ENCODE measurements at regions not wholly inside any gene's neighbourhood (a gene's known extent, or its start where the extent isn't known, plus 50 kb on each side); places are given as distances from the start of the nearest gene placed in this dataset.

DNA sequence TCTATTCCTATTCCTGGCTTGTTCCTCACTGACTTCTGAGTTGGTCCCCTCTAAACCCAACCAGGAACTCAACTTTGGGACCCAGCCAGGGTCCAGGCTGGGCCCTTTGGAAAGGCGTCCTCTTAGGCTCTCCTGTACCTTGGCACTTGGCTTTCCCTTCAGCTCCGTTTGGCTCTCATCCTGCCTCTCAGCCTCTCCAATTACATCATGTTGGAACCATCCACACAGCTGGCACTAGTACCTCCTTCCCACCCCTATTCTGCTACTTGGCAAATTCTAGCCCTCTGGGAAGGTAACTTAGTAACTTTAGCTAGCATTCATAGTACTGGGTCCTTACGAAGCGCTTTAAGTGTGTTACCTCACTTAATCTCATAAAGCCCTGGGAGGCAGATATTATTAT, 205.3 kb upstream of the HABP2 start:
- DNase-seq (ENCODE audit: low read depth in 4 of 6, low spot score in 6 of 6) = peak in 5 of 6 donors; percentile 27 to 83 (median 31)
- Histone ChIP-seq H3K36me3 (ENCODE audit: control insufficient read depth, insufficient read depth, low read length) (no peaks in the 10 kb centered on the region), H3K27ac (ENCODE audit: low read depth, low read length) (no peak overlapping the region), H3K27me3 (ENCODE audit: control insufficient read depth, insufficient read depth, low read length) (no peaks in the 10 kb centered on the region), H3K4me3 (ENCODE audit: low read depth, low read length) (no peak overlapping the region), H3K4me1 (ENCODE audit: control insufficient read depth, insufficient read depth, low read length) (peaks cover 2% of the 10 kb centered on the region), H3K9me3 (ENCODE audit: control insufficient read depth, insufficient read depth, low read length) (no peaks in the 10 kb centered on the region)
- WGBS (ENCODE audit: insufficient coverage) = 50% methylated on average over 2 of the region's 4 CpGs

DNA sequence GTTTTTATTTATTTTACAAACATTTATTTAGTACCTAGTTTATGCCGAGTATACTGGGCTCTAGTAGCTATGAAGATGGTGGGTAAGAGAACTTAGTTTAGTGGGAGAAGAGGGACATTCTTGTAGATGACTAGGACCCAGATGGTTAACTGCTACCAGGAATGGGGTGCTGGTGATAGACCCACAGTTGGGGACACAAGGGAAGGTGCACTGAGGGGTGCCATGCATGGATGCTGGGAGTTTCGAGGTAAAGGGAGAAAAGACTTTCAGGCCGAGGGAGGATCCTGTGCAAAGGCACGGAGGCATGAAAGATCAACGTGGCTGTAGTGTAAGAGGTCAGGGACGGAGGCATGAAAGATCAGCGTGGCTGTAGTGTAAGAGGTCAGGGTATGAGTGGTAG, 204.2 kb upstream of the HABP2 start:
- WGBS (ENCODE audit: insufficient coverage) = 97% methylated on average over 7 of the region's 7 CpGs
- Histone ChIP-seq H3K27ac (ENCODE audit: low read depth, low read length) (no peak overlapping the region), H3K4me3 (ENCODE audit: low read depth, low read length) (no peak overlapping the region)

DNA sequence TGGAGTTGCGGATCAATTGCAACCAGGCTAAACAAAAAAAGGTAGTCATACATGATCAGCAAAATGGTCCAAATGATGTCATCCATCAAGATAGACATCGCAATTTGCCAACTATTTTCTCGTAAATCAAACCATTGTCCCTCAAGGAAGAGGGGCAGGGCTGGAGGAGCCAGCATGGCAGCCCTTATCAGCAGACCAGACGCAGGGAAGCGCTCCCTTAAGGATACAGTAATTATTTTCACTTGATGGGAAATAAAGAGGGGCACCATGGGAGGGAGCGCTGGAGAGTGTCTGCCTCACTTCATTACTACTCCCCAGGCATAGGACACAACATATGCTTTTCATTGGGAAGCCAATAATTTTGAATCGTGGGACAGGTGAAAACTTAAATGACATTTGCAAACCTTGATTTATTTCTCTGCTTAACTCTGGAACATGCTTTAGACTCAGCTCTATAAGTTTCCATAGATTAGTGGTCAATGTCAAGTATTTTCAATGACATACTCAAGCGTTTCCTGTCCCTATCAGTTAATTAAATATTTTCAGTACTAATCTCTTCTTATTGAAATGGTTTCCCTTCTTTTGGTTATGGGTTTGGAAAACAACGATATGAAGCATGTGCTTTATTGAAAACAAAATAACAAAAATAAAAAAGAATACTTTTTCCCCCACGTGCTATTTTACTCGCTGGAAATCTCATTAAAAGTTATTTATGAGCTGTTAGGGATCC, 202.4 kb upstream of the HABP2 start:
- H3K4me1 ChIP-seq (ENCODE audit: control insufficient read depth, insufficient read depth, low read length) = peaks cover 2% of the 10 kb centered on the region
- H3K4me3 ChIP-seq (ENCODE audit: low read depth, low read length) = no peak overlapping the region
- H3K27me3 ChIP-seq (ENCODE audit: control insufficient read depth, insufficient read depth, low read length) = no peaks in the 10 kb centered on the region
- WGBS (ENCODE audit: insufficient coverage) = 80% methylated on average over 3 of the region's 11 CpGs
- peak in 1 of 6 donors; percentile 42 for DNase-seq (ENCODE audit: low read depth in 4 of 6, low spot score in 6 of 6)
- no peaks in the 10 kb centered on the region for H3K36me3 ChIP-seq (ENCODE audit: control insufficient read depth, insufficient read depth, low read length)
- no peaks in the 10 kb centered on the region for H3K9me3 ChIP-seq (ENCODE audit: control insufficient read depth, insufficient read depth, low read length)
- H3K27ac ChIP-seq (ENCODE audit: low read depth, low read length) = no peak overlapping the region

More for the DNA sequence above, 204.2 kb upstream of the HABP2 start:
- no peaks in the 10 kb centered on the region for H3K27me3 ChIP-seq (ENCODE audit: control insufficient read depth, insufficient read depth, low read length)
- H3K36me3 ChIP-seq (ENCODE audit: control insufficient read depth, insufficient read depth, low read length) = no peaks in the 10 kb centered on the region
- no peaks in the 10 kb centered on the region for H3K9me3 ChIP-seq (ENCODE audit: control insufficient read depth, insufficient read depth, low read length)
- DNase-seq (ENCODE audit: low read depth in 4 of 6, low spot score in 6 of 6) = no peak
- peaks cover 2% of the 10 kb centered on the region for H3K4me1 ChIP-seq (ENCODE audit: control insufficient read depth, insufficient read depth, low read length)

DNA sequence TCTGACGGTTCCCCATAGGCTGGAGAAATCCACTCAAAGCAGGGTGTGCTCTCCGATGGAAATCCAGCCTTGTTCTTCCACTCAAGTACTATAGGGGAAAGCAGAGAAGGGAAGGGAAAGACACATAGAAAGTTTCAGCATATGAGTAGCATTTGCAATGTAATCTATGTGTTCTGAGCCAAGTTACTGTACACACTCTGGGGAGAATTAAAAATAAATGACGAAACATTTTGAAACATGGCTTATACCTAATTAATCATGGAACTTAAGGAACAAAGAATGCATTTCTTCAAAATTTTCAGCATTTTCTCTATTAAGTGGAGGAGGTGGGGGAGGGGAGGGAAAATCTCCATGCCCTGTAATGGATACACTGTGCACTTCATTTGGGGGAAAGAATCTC, 198.1 kb upstream of the HABP2 start:
- WGBS (ENCODE audit: insufficient coverage) = no CpG with 5 or more reads among the region's 3 CpGs
- peaks cover 11% of the 10 kb centered on the region for H3K4me1 ChIP-seq (ENCODE audit: control insufficient read depth, insufficient read depth, low read length)
- no peaks in the 10 kb centered on the region for H3K9me3 ChIP-seq (ENCODE audit: control insufficient read depth, insufficient read depth, low read length)
- H3K27me3 ChIP-seq (ENCODE audit: control insufficient read depth, insufficient read depth, low read length) = peaks cover 3% of the 10 kb centered on the region
- no peak for DNase-seq (ENCODE audit: low read depth in 4 of 6, low spot score in 6 of 6)
- H3K4me3 ChIP-seq (ENCODE audit: low read depth, low read length) = no peak overlapping the region
- H3K36me3 ChIP-seq (ENCODE audit: control insufficient read depth, insufficient read depth, low read length) = no peaks in the 10 kb centered on the region
- no peak overlapping the region for H3K27ac ChIP-seq (ENCODE audit: low read depth, low read length)

DNA sequence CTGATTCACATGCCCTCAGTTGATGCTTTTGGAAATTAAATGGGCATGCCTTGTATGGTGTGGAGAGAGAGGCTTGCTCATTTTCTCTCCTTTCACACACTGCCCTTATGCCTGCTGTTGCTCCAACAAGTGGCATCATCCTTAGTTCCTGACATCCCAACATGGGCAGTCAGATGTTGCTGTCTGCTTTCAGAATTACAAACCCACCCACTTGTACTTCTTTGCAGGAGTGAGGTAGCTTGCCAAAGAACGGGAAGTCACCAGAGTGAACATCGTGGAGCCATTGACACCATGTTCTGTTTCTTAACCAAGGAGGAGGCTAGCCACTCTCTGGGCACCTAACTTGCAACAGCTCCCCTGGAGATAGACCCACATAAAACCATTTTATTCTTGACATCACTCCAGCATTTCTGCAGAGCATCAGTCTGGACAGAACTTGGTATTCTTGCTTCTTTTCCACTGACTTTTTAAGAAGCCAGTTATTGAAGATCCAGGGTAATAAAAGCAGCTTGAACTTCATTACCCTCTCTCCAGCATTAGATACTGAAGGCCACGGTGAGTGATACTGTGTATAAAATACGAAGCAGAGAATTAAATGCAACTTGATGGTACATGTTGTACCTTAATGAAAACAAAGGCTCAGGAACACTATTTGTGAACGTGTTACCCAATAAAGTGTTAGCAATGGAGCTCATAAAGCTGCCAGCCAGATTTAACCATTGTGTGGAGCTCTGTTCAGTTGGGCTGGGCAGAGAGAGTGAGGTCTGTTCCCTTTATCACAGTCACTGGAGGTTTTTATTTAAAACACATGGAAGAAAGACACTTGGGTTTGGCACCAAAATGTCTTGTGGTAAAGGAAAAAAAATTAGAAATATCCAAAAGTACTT, 195.8 kb upstream of the HABP2 start:
- 48% methylated on average over 5 of the region's 5 CpGs for WGBS (ENCODE audit: insufficient coverage)

DNA sequence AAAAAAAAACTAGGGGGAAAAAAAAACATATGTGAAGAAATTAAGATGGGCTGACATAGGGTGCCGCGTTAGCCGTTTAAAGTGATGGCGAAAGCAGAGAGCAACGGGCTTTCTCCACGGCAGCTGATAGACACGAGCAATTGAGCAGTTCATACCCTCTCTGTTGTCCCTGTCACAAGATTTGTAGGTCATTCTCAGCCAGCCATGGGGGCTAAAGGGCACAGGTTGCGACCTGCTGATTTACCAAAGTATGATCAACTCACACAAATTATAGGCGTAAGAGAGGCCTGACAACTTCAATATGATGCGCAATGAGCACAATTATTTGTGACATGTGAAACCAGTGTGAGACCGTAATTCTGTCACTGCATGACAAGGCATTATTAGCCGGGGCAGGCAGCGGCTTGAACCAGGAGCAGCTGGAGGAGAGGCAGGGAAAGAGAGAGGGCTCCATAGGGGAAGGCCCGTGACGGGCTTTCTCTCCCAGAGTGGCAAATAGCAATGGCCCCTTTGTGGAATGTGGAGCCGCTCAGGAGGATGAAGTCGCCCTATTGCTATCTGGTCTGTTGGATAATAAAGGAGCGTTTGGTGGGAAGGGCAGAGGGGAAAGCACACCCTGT, 195.1 kb upstream of the HABP2 start:
- Histone ChIP-seq H3K4me3 (ENCODE audit: low read depth, low read length) (no peak overlapping the region), H3K9me3 (ENCODE audit: control insufficient read depth, insufficient read depth, low read length) (no peaks in the 10 kb centered on the region), H3K27me3 (ENCODE audit: control insufficient read depth, insufficient read depth, low read length) (peaks cover 3% of the 10 kb centered on the region), H3K36me3 (ENCODE audit: control insufficient read depth, insufficient read depth, low read length) (no peaks in the 10 kb centered on the region), H3K4me1 (ENCODE audit: control insufficient read depth, insufficient read depth, low read length) (peaks cover 9% of the 10 kb centered on the region), H3K27ac (ENCODE audit: low read depth, low read length) (no peak overlapping the region)
- 62% methylated on average over 17 of the region's 18 CpGs for WGBS (ENCODE audit: insufficient coverage)
- DNase-seq (ENCODE audit: low read depth in 4 of 6, low spot score in 6 of 6) = peak in 1 of 6 donors; percentile 47

More for the DNA sequence above, 195.8 kb upstream of the HABP2 start:
- peak in 1 of 6 donors; percentile 41 for DNase-seq (ENCODE audit: low read depth in 4 of 6, low spot score in 6 of 6)
- Histone ChIP-seq H3K9me3 (ENCODE audit: control insufficient read depth, insufficient read depth, low read length) (no peaks in the 10 kb centered on the region), H3K4me3 (ENCODE audit: low read depth, low read length) (no peak overlapping the region), H3K36me3 (ENCODE audit: control insufficient read depth, insufficient read depth, low read length) (no peaks in the 10 kb centered on the region), H3K4me1 (ENCODE audit: control insufficient read depth, insufficient read depth, low read length) (peaks cover 9% of the 10 kb centered on the region), H3K27me3 (ENCODE audit: control insufficient read depth, insufficient read depth, low read length) (peaks cover 3% of the 10 kb centered on the region), H3K27ac (ENCODE audit: low read depth, low read length) (no peak overlapping the region)

DNA sequence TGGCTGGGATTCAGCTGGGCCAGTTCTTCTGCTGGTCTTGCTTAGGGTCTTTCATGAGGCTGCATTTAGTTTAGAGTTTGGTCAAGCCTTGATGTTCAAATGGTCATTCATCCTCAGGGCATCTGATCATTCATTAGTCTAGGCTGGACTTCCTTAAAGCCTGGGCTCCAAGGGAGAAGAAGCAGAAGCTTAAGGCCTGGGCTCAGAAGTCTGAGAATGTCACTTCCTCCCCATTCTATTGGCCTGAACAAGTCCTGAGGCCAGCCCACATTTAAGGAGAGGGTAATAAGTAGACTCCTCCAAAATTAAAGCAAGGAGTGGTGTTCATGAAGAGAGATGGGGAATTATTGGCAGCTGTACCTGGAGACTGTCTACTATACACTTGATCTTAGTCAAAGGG, 193.2 kb upstream of the HABP2 start:
- Histone ChIP-seq H3K27me3 (ENCODE audit: control insufficient read depth, insufficient read depth, low read length) (peaks cover 3% of the 10 kb centered on the region), H3K36me3 (ENCODE audit: control insufficient read depth, insufficient read depth, low read length) (no peaks in the 10 kb centered on the region), H3K9me3 (ENCODE audit: control insufficient read depth, insufficient read depth, low read length) (no peaks in the 10 kb centered on the region), H3K4me1 (ENCODE audit: control insufficient read depth, insufficient read depth, low read length) (peaks cover 9% of the 10 kb centered on the region), H3K4me3 (ENCODE audit: low read depth, low read length) (no peak overlapping the region), H3K27ac (ENCODE audit: low read depth, low read length) (no peak overlapping the region)
- no peak for DNase-seq (ENCODE audit: low read depth in 4 of 6, low spot score in 6 of 6)

DNA sequence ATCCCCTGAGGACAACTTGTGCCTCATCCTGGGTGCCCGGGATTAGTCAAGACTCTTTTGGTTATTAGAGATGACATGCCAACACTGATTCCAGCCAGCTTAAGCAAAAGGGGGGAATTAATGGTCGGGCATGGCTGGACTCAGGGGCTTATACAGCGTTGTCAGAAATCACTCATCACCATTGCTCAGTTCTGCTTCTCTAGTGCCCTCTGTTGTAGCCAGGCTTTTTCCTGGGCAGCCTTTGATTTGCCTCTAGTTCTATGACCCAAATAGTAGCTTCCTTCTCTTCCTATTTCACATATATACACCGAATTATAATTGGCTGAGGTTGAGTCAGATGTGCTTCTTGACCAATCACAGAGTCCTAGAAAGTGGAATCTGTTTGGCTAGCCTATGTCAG, 192.0 kb upstream of the HABP2 start:
- 77% methylated on average over 2 of the region's 4 CpGs for WGBS (ENCODE audit: insufficient coverage)
- DNase-seq (ENCODE audit: low read depth in 4 of 6, low spot score in 6 of 6) = no peak
- Histone ChIP-seq H3K27ac (ENCODE audit: low read depth, low read length) (no peak overlapping the region), H3K9me3 (ENCODE audit: control insufficient read depth, insufficient read depth, low read length) (no peaks in the 10 kb centered on the region), H3K36me3 (ENCODE audit: control insufficient read depth, insufficient read depth, low read length) (no peaks in the 10 kb centered on the region), H3K4me1 (ENCODE audit: control insufficient read depth, insufficient read depth, low read length) (peaks cover 9% of the 10 kb centered on the region), H3K4me3 (ENCODE audit: low read depth, low read length) (no peak overlapping the region), H3K27me3 (ENCODE audit: control insufficient read depth, insufficient read depth, low read length) (peaks cover 3% of the 10 kb centered on the region)

DNA sequence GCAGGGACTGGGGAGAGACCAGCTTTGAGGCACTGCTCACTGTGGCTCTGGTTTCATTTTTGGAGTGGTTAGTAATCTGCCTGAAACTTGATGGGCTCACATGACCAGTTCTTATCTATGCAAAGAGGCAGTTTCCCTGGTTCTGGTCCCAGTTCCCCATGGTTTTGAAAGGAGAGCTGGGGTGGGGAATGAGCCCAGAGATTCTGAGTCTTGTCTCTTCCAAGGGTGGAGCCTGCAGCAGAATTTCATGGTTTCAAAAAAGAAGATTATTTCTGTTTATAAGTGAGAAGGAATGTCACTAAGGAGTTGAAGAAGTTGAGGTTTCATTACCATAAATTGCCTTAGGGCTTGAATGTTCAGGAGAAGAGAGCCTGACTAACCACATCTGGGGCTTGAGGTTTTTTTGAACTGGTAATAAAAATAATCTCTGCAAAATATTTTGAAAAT, 190.2 kb upstream of the HABP2 start:
- DNase-seq (ENCODE audit: low read depth in 4 of 6, low spot score in 6 of 6) = no peak
- H3K27ac ChIP-seq (ENCODE audit: low read depth, low read length) = no peak overlapping the region
- H3K9me3 ChIP-seq (ENCODE audit: control insufficient read depth, insufficient read depth, low read length) = no peaks in the 10 kb centered on the region
- H3K36me3 ChIP-seq (ENCODE audit: control insufficient read depth, insufficient read depth, low read length) = no peaks in the 10 kb centered on the region
- peaks cover 7% of the 10 kb centered on the region for H3K4me1 ChIP-seq (ENCODE audit: control insufficient read depth, insufficient read depth, low read length)
- H3K4me3 ChIP-seq (ENCODE audit: low read depth, low read length) = no peak overlapping the region
- H3K27me3 ChIP-seq (ENCODE audit: control insufficient read depth, insufficient read depth, low read length) = peaks cover 3% of the 10 kb centered on the region
